ENCODE measurements at regions not wholly inside any gene's neighbourhood (a gene's known extent, or its start where the extent isn't known, plus 50 kb on each side); places are given as distances from the start of the nearest gene placed in this dataset.
"Not testable (repeated sequence)": the region's sequence is repeated elsewhere in the genome, so short reads cannot be mapped to it uniquely, and the experiment has no call there.

DNA sequence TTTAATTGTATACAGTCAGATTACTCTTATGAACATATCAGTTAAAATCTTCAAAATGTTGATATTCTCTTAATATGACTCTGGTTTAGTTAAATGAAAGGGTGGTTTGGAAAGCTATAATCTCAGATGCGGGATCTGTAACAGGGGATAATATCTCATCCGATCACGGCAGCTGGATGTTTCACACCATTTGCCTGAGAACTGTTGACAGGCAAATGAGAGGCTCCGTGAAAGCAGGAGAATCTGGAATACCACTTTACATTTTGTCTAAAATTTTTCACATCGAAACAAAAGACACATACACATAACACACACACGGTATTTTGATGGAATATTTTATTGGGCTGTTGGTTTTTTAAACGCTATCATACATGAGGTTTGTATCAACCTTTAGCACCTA is 518.6 kb upstream of the SLC39A10 start:
- no peak for DNase-seq

GRCh38 chr2:195125889-195126288 is 531.1 kb upstream of the SLC39A10 start:
- not testable (repeated sequence) for H2AFZ ChIP-seq (ENCODE audit: low read depth, low read length); H3K18ac ChIP-seq (ENCODE audit: low read depth in 1 of 2, low read length in 2 of 2); H3K27me3 ChIP-seq (ENCODE audit: control insufficient read depth in 1 of 2, insufficient read depth in 1 of 2, low read length in 2 of 2); H4K91ac ChIP-seq (ENCODE audit: low read length); H3K27ac ChIP-seq (ENCODE audit: low read length, poor library complexity, severe bottlenecking); H2BK15ac ChIP-seq (ENCODE audit: low read depth, poor library complexity, severe bottlenecking); H2AK5ac ChIP-seq (ENCODE audit: low read length, severe bottlenecking); H3K9me3 ChIP-seq (ENCODE audit: control insufficient read depth, low read length); H3K4me1 ChIP-seq (ENCODE audit: control insufficient read depth, insufficient read depth, low read depth, low read length); H4K8ac ChIP-seq (ENCODE audit: low read length); H3K36me3 ChIP-seq (ENCODE audit: control insufficient read depth in 1 of 2, insufficient read depth in 2 of 2, low read depth in 1 of 2, low read length in 2 of 2); H3K4me3 ChIP-seq (ENCODE audit: insufficient read depth in 1 of 2, low read depth in 1 of 2, low read length in 2 of 2); H3K23ac ChIP-seq (ENCODE audit: low read length in 2 of 2); H2BK120ac ChIP-seq (ENCODE audit: low read depth, low read length); H3K9ac ChIP-seq (ENCODE audit: low read length); H3K14ac ChIP-seq (ENCODE audit: low read length in 2 of 2); H2BK12ac ChIP-seq (ENCODE audit: low read length in 2 of 2); H3K4ac ChIP-seq (ENCODE audit: low read depth in 1 of 2, low read length in 2 of 2); DNase-seq; H3K79me1 ChIP-seq (replicated peaks; ENCODE audit: low read length, poor library complexity, severe bottlenecking); H2BK5ac ChIP-seq (ENCODE audit: low read depth, low read length, poor library complexity, severe bottlenecking); H3K4me2 ChIP-seq (ENCODE audit: low read length, poor library complexity, severe bottlenecking)
- 97% methylated on average over 3 of the region's 3 CpGs for WGBS

More for the DNA sequence above, 518.6 kb upstream of the SLC39A10 start:
- H3K4me3 ChIP-seq (ENCODE audit: insufficient read depth in 1 of 2, low read depth in 1 of 2, low read length in 2 of 2) = no peak overlapping the region
- H3K27ac ChIP-seq (ENCODE audit: low read length, poor library complexity, severe bottlenecking) = no peak overlapping the region
- H2BK5ac ChIP-seq (ENCODE audit: low read depth, low read length, poor library complexity, severe bottlenecking) = no peak overlapping the region
- H4K91ac ChIP-seq (ENCODE audit: low read length) = no peak overlapping the region
- no peak overlapping the region for H3K9ac ChIP-seq (ENCODE audit: low read length)
- H2BK15ac ChIP-seq (ENCODE audit: low read depth, poor library complexity, severe bottlenecking) = no peak overlapping the region
- no peak overlapping the region for H2BK120ac ChIP-seq (ENCODE audit: low read depth, low read length)
- no peak overlapping the region for H2AK5ac ChIP-seq (ENCODE audit: low read length, severe bottlenecking)
- H3K27me3 ChIP-seq (ENCODE audit: control insufficient read depth in 1 of 2, insufficient read depth in 1 of 2, low read length in 2 of 2) = no peaks in the 10 kb centered on the region
- H2BK12ac ChIP-seq (ENCODE audit: low read length in 2 of 2) = no peak overlapping the region
- H3K4ac ChIP-seq (ENCODE audit: low read depth in 1 of 2, low read length in 2 of 2) = no peak overlapping the region
- no peak overlapping the region for H3K4me2 ChIP-seq (ENCODE audit: low read length, poor library complexity, severe bottlenecking)
- H3K23ac ChIP-seq (ENCODE audit: low read length in 2 of 2) = no peak overlapping the region
- 95% methylated on average over 3 of the region's 7 CpGs for WGBS
- H3K36me3 ChIP-seq (ENCODE audit: control insufficient read depth in 1 of 2, insufficient read depth in 2 of 2, low read depth in 1 of 2, low read length in 2 of 2) = no peaks in the 10 kb centered on the region
- H3K4me1 ChIP-seq (ENCODE audit: control insufficient read depth, insufficient read depth, low read depth, low read length) = no peaks in the 10 kb centered on the region
- H3K9me3 ChIP-seq (ENCODE audit: control insufficient read depth, low read length) = peaks cover 3% of the 10 kb centered on the region
- no peak overlapping the region for H2AFZ ChIP-seq (ENCODE audit: low read depth, low read length)
- H4K8ac ChIP-seq (ENCODE audit: low read length) = no peak overlapping the region
- no peaks in the 10 kb centered on the region for H3K79me1 ChIP-seq (replicated peaks; ENCODE audit: low read length, poor library complexity, severe bottlenecking)
- no peak overlapping the region for H3K14ac ChIP-seq (ENCODE audit: low read length in 2 of 2)
- H3K18ac ChIP-seq (ENCODE audit: low read depth in 1 of 2, low read length in 2 of 2) = no peak overlapping the region

GRCh38 chr2:195124391-195125079 is 532.5 kb upstream of the SLC39A10 start:
- 69% methylated on average over 10 of the region's 10 CpGs for WGBS
- Histone ChIP-seq H3K9me3 (ENCODE audit: control insufficient read depth, low read length) (no peaks in the 10 kb centered on the region), H3K23ac (ENCODE audit: low read length in 2 of 2) (no peak overlapping the region), H3K27me3 (ENCODE audit: control insufficient read depth in 1 of 2, insufficient read depth in 1 of 2, low read length in 2 of 2) (no peaks in the 10 kb centered on the region), H2BK120ac (ENCODE audit: low read depth, low read length) (no peak overlapping the region), H2BK15ac (ENCODE audit: low read depth, poor library complexity, severe bottlenecking) (no peak overlapping the region), H3K36me3 (ENCODE audit: control insufficient read depth in 1 of 2, insufficient read depth in 2 of 2, low read depth in 1 of 2, low read length in 2 of 2) (no peaks in the 10 kb centered on the region), H2AK5ac (ENCODE audit: low read length, severe bottlenecking) (no peak overlapping the region), H3K9ac (ENCODE audit: low read length) (no peak overlapping the region), H3K79me1 (replicated peaks; ENCODE audit: low read length, poor library complexity, severe bottlenecking) (no peaks in the 10 kb centered on the region), H3K27ac (ENCODE audit: low read length, poor library complexity, severe bottlenecking) (no peak overlapping the region), H4K91ac (ENCODE audit: low read length) (no peak overlapping the region), H3K14ac (ENCODE audit: low read length in 2 of 2) (no peak overlapping the region), H2AFZ (ENCODE audit: low read depth, low read length) (no peak overlapping the region), H3K4me3 (ENCODE audit: insufficient read depth in 1 of 2, low read depth in 1 of 2, low read length in 2 of 2) (no peak overlapping the region), H4K8ac (ENCODE audit: low read length) (no peak overlapping the region), H3K4ac (ENCODE audit: low read depth in 1 of 2, low read length in 2 of 2) (no peak overlapping the region), H3K18ac (ENCODE audit: low read depth in 1 of 2, low read length in 2 of 2) (no peak overlapping the region), H2BK5ac (ENCODE audit: low read depth, low read length, poor library complexity, severe bottlenecking) (no peak overlapping the region), H3K4me2 (ENCODE audit: low read length, poor library complexity, severe bottlenecking) (no peak overlapping the region), H3K4me1 (ENCODE audit: control insufficient read depth, insufficient read depth, low read depth, low read length) (no peaks in the 10 kb centered on the region), H2BK12ac (ENCODE audit: low read length in 2 of 2) (no peak overlapping the region)
- no peak for DNase-seq

GRCh38 chr2:195122653-195123052 is 534.4 kb upstream of the SLC39A10 start:
- Histone ChIP-seq H2BK5ac (ENCODE audit: low read depth, low read length, poor library complexity, severe bottlenecking) (no peak overlapping the region), H3K36me3 (ENCODE audit: control insufficient read depth in 1 of 2, insufficient read depth in 2 of 2, low read depth in 1 of 2, low read length in 2 of 2) (no peaks in the 10 kb centered on the region), H3K4me1 (ENCODE audit: control insufficient read depth, insufficient read depth, low read depth, low read length) (no peaks in the 10 kb centered on the region), H3K18ac (ENCODE audit: low read depth in 1 of 2, low read length in 2 of 2) (no peak overlapping the region), H3K4me3 (ENCODE audit: insufficient read depth in 1 of 2, low read depth in 1 of 2, low read length in 2 of 2) (no peak overlapping the region), H2AK5ac (ENCODE audit: low read length, severe bottlenecking) (no peak overlapping the region), H3K14ac (ENCODE audit: low read length in 2 of 2) (no peak overlapping the region), H3K23ac (ENCODE audit: low read length in 2 of 2) (no peak overlapping the region), H3K27ac (ENCODE audit: low read length, poor library complexity, severe bottlenecking) (no peak overlapping the region), H3K4me2 (ENCODE audit: low read length, poor library complexity, severe bottlenecking) (no peak overlapping the region), H3K4ac (ENCODE audit: low read depth in 1 of 2, low read length in 2 of 2) (no peak overlapping the region), H2BK120ac (ENCODE audit: low read depth, low read length) (no peak overlapping the region), H2AFZ (ENCODE audit: low read depth, low read length) (no peak overlapping the region), H3K27me3 (ENCODE audit: control insufficient read depth in 1 of 2, insufficient read depth in 1 of 2, low read length in 2 of 2) (no peaks in the 10 kb centered on the region), H4K91ac (ENCODE audit: low read length) (no peak overlapping the region), H2BK12ac (ENCODE audit: low read length in 2 of 2) (no peak overlapping the region), H3K9me3 (ENCODE audit: control insufficient read depth, low read length) (no peaks in the 10 kb centered on the region), H3K9ac (ENCODE audit: low read length) (no peak overlapping the region), H3K79me1 (replicated peaks; ENCODE audit: low read length, poor library complexity, severe bottlenecking) (no peaks in the 10 kb centered on the region), H4K8ac (ENCODE audit: low read length) (no peak overlapping the region), H2BK15ac (ENCODE audit: low read depth, poor library complexity, severe bottlenecking) (no peak overlapping the region)
- DNase-seq = no peak
- 67% methylated on average over 1 of the region's 1 CpG for WGBS
